H1 (cell line): ENCODE measurements at regions not wholly inside any gene's neighbourhood (a gene's known extent, or its start where the extent isn't known, plus 50 kb on each side); places are given as distances from the start of the nearest gene placed in this dataset.

Experiments used
- CTCF ChIA-PET: fragments of 300-600 bp; sonication (Branson Sonifier 250); formaldehyde crosslinking; loops from one replicate; lab custom pipeline; 2021; ENCODE audit not compliant: partially characterized antibody; lab: Charles Lee
- POLR2A ChIA-PET: fragments of 300-600 bp; sonication (Branson Sonifier 250); formaldehyde crosslinking; loops from one replicate; lab custom pipeline; 2021; ENCODE audit warnings: inconsistent platforms; ENCODE audit not compliant: partially characterized antibody; lab: Charles Lee
- DNase-seq, 2 experiments: peaks; one replicate each; pipeline versions ENCODE4 v3.0.0 to v3.0.0-alpha.2; 2010 to 2022; ENCODE audit warnings: low spot score in 2 of 2, low read depth in 1 of 2, mixed read lengths in 1 of 2
- FAIRE-seq: peaks from 2 replicates; lab custom pipeline; 2011; peaks lifted over from hg19 to GRCh38; lab: Jason Lieb, UNC
- H2AFZ ChIP-seq: 2 replicates; pipeline ENCODE4 v1.8.1; 2012; ENCODE audit warnings: low read length, inconsistent platforms
- H2AK5ac ChIP-seq: 2 replicates; pipeline ENCODE4 v1.6.1; 2013; ENCODE audit warnings: low read depth, low read length
- H2BK120ac ChIP-seq: replicated peaks from 2 replicates; pipeline ENCODE3; 2013; ENCODE audit warnings: low read depth, low read length, inconsistent platforms
- H2BK12ac ChIP-seq: 2 replicates; pipeline ENCODE4 v1.6.1; 2013; ENCODE audit warnings: low read depth, low read length
- H2BK15ac ChIP-seq: 2 replicates; pipeline ENCODE4 v1.6.1; 2013; ENCODE audit warnings: low read length
- H2BK20ac ChIP-seq: 2 replicates; pipeline ENCODE4 v1.6.1; 2013; ENCODE audit warnings: low read length
- H2BK5ac ChIP-seq: 2 replicates; pipeline ENCODE4 v1.6.1; 2013; ENCODE audit warnings: low read depth, low read length
- H3K14ac ChIP-seq: 2 replicates; pipeline ENCODE4 v1.6.1; 2013; ENCODE audit warnings: inconsistent platforms; ENCODE audit not compliant: insufficient read length
- H3K18ac ChIP-seq: 2 replicates; pipeline ENCODE4 v1.6.1; 2013; ENCODE audit warnings: low read length; ENCODE audit errors: extremely low read depth
- H3K23ac ChIP-seq: 2 replicates; pipeline ENCODE4 v1.6.1; 2013; ENCODE audit warnings: inconsistent platforms; ENCODE audit not compliant: insufficient read length
- H3K23me2 ChIP-seq: 2 replicates; pipeline ENCODE4 v1.6.1; 2013; ENCODE audit warnings: low read depth, low read length
- H3K27ac ChIP-seq: 2 replicates; pipeline ENCODE4 v1.6.1; 2011; ENCODE audit warnings: low read depth, low read length, inconsistent platforms
- H3K27me3 ChIP-seq, 4 experiments: replicated peaks in 1 of 4; 1 replicate in 1 of 4; 2 replicates in 3 of 4; pipeline versions ENCODE4 v1.6.1 to v1.8.1; 2011 to 2013; ENCODE audit warnings: low read length in 3 of 4, mild to moderate bottlenecking in 3 of 4, inconsistent platforms in 2 of 4, mixed read lengths in 2 of 4, moderate library complexity in 1 of 4; ENCODE audit not compliant: control insufficient read depth in 3 of 4, insufficient read depth in 3 of 4; ENCODE audit errors: extremely low read depth in 1 of 4
- H3K36me3 ChIP-seq, 4 experiments: 2 replicates each; pipeline versions ENCODE4 v1.6.1 to v1.8.1; 2011 to 2013; ENCODE audit warnings: mild to moderate bottlenecking in 4 of 4, low read length in 3 of 4, moderate library complexity in 2 of 4, control low read depth in 1 of 4, inconsistent platforms in 1 of 4; ENCODE audit not compliant: insufficient read depth in 4 of 4, control insufficient read depth in 2 of 4
- H3K4ac ChIP-seq: replicated peaks from 2 replicates; pipeline ENCODE3; 2013; ENCODE audit warnings: low read length, low read depth, mixed read lengths, inconsistent platforms; ENCODE audit not compliant: insufficient read length
- H3K4me1 ChIP-seq, 4 experiments: replicated peaks in 1 of 4; 1 replicate in 1 of 4; 2 replicates in 3 of 4; pipeline versions ENCODE4 v1.6.1 to v1.8.1; 2011 to 2013; ENCODE audit warnings: low read length in 3 of 4, inconsistent platforms in 2 of 4, mixed read lengths in 1 of 4; ENCODE audit not compliant: insufficient read depth in 4 of 4, control insufficient read depth in 3 of 4
- H3K4me2 ChIP-seq, 2 experiments: 2 replicates each; pipeline versions ENCODE4 v1.6.1 to v1.8.1; 2011 to 2013; ENCODE audit warnings: low read depth in 2 of 2, low read length in 2 of 2, control low read depth in 1 of 2, inconsistent platforms in 1 of 2, mild to moderate bottlenecking in 1 of 2; ENCODE audit not compliant: insufficient read depth in 1 of 2
- H3K4me3 ChIP-seq, 4 experiments: fragments of 200-600, 300-600 bp in 1 of 4; sonication (generic), shearing (Covaris generic), sonication (Bioruptor Twin) in 1 of 4; 2 replicates each; pipeline versions ENCODE4 v1.5.1 to v1.8.1; 2011 to 2016; ENCODE audit warnings: low read length in 4 of 4, low read depth in 3 of 4, control low read depth in 2 of 4, inconsistent platforms in 2 of 4, mild to moderate bottlenecking in 2 of 4, mixed read lengths in 1 of 4, moderate library complexity in 1 of 4; ENCODE audit not compliant: insufficient read depth in 2 of 4; ENCODE audit errors: extremely low read depth in 1 of 4
- H3K56ac ChIP-seq: replicated peaks from 2 replicates; pipeline ENCODE3; 2013; ENCODE audit warnings: low read depth, mild to moderate bottlenecking, mixed read lengths, low read length, inconsistent platforms; ENCODE audit not compliant: insufficient read length
- H3K79me1 ChIP-seq: 2 replicates; pipeline ENCODE4 v1.6.1; 2013; ENCODE audit warnings: low read depth, low read length, control low read depth
- H3K79me2 ChIP-seq, 2 experiments: 2 replicates each; pipeline versions ENCODE4 v1.6.1 to v1.8.1; 2012 to 2013; ENCODE audit warnings: low read length in 2 of 2, mild to moderate bottlenecking in 2 of 2, inconsistent platforms in 1 of 2; ENCODE audit not compliant: insufficient read depth in 2 of 2, control insufficient read depth in 1 of 2
- H3K9ac ChIP-seq, 4 experiments: replicated peaks in 1 of 4; 1 replicate in 1 of 4; 2 replicates in 3 of 4; pipeline versions ENCODE4 v1.6.1 to v1.8.1; 2011 to 2013; ENCODE audit warnings: low read depth in 3 of 4, low read length in 3 of 4, control low read depth in 2 of 4, mild to moderate bottlenecking in 2 of 4, moderate library complexity in 2 of 4, inconsistent platforms in 1 of 4; ENCODE audit errors: extremely low read depth in 1 of 4
- H3K9me3 ChIP-seq, 2 experiments: 2 replicates each; pipeline versions ENCODE4 v1.6.1 to v1.8.1; 2012 to 2013; ENCODE audit warnings: mild to moderate bottlenecking in 2 of 2, moderate library complexity in 2 of 2, control low read depth in 1 of 2, inconsistent platforms in 1 of 2, low read depth in 1 of 2, low read length in 1 of 2, mixed read lengths in 1 of 2; ENCODE audit not compliant: insufficient read depth in 2 of 2
- H4K20me1 ChIP-seq, 2 experiments: replicated peaks in 1 of 2; 2 replicates each; pipeline versions ENCODE3 to v1.8.1; 2011 to 2013; ENCODE audit warnings: inconsistent platforms in 2 of 2, low read length in 2 of 2, mild to moderate bottlenecking in 1 of 2; ENCODE audit not compliant: insufficient read depth in 2 of 2, control insufficient read depth in 1 of 2
- H4K5ac ChIP-seq: 2 replicates; pipeline ENCODE4 v1.6.1; 2013; ENCODE audit warnings: low read length, low read depth, mixed read lengths, inconsistent platforms; ENCODE audit not compliant: insufficient read length
- H4K8ac ChIP-seq: 2 replicates; pipeline ENCODE4 v1.8.0; 2013; ENCODE audit warnings: mild to moderate bottlenecking, moderate library complexity, low read length, inconsistent platforms; ENCODE audit not compliant: insufficient read depth; ENCODE audit errors: extremely low read depth
- H4K91ac ChIP-seq: replicated peaks from 2 replicates; pipeline ENCODE3; 2013; ENCODE audit warnings: low read length, mixed read lengths, inconsistent platforms; ENCODE audit not compliant: insufficient read length
- ASH2L ChIP-seq: fragments of 200-600, 300-600 bp; sonication (generic); IDR thresholded peaks from one replicate; pipeline ENCODE4 v1.7.1; 2017; ENCODE audit warnings: low read length
- BACH1 ChIP-seq: IDR thresholded peaks from 2 replicates; pipeline ENCODE4 v1.6.1; 2012; ENCODE audit warnings: low read length, improper control_type of control experiment
- CTBP2 ChIP-seq: IDR thresholded peaks from 2 replicates; pipeline ENCODE4 v1.7.0; 2011; ENCODE audit warnings: borderline replicate concordance, mild to moderate bottlenecking, moderate library complexity, mixed read lengths, low read length; ENCODE audit not compliant: insufficient read depth, insufficient read length
- EGR1 ChIP-seq: IDR thresholded peaks from 2 replicates; pipeline ENCODE4 v1.6.1; 2011; ENCODE audit warnings: low read depth, low read length, borderline replicate concordance
- GTF2F1 ChIP-seq: IDR thresholded peaks from 2 replicates; pipeline ENCODE4 v1.6.1; 2012; ENCODE audit warnings: low read depth, low read length, improper control_type of control experiment, borderline replicate concordance
- HDAC6 ChIP-seq: IDR thresholded peaks from one replicate; pipeline ENCODE4 v1.7.1; 2012; ENCODE audit warnings: low read depth, mild to moderate bottlenecking, inconsistent platforms, low read length, moderate library complexity
- JUN ChIP-seq: IDR thresholded peaks from 2 replicates; pipeline ENCODE4 v1.6.1; 2011; ENCODE audit warnings: low read depth, mild to moderate bottlenecking, improper control_type of control experiment, low read length
- KDM1A ChIP-seq: fragments of 200-600, 300-600 bp; sonication (generic); IDR thresholded peaks from 2 replicates; pipeline ENCODE4 v1.7.1; 2016; ENCODE audit warnings: mild to moderate bottlenecking, low read length, borderline replicate concordance
- POLR2AphosphoS5 ChIP-seq: IDR thresholded peaks from 2 replicates; pipeline ENCODE4 v1.6.1; 2011; ENCODE audit warnings: low read depth, low read length
- POU5F1 ChIP-seq: IDR thresholded peaks from 2 replicates; pipeline ENCODE4 v1.6.1; 2011; ENCODE audit warnings: low read depth, mild to moderate bottlenecking, low read length, moderate library complexity
- RFX5 ChIP-seq: IDR thresholded peaks from 2 replicates; pipeline ENCODE4 v1.6.1; 2011; ENCODE audit warnings: low read depth, low read length, improper control_type of control experiment, borderline replicate concordance
- SP1 ChIP-seq: IDR thresholded peaks from 2 replicates; pipeline ENCODE4 v1.6.1; 2011; ENCODE audit warnings: low read depth, low read length
- SP4 ChIP-seq: IDR thresholded peaks from 2 replicates; pipeline ENCODE4 v1.6.1; 2012; ENCODE audit warnings: low read length, inconsistent platforms
- TBP ChIP-seq: IDR thresholded peaks from 2 replicates; pipeline ENCODE4 v1.6.1; 2011; ENCODE audit warnings: low read depth, low read length, improper control_type of control experiment
- TEAD4 ChIP-seq: IDR thresholded peaks from 2 replicates; pipeline ENCODE4 v1.6.1; 2012; ENCODE audit warnings: low read depth, low read length, inconsistent platforms, mixed read lengths
- WGBS, 2 experiments: shearing (Covaris generic) in 1 of 2; methylation state at CpG; one replicate each; pipeline versions ENCODE4 v1.1.6 to v1.1.7; 2013 to 2015; ENCODE audit warnings: low lambda C conversion rate in 2 of 2, mixed read lengths in 2 of 2, inconsistent platforms in 1 of 2, low coverage in 1 of 2, missing lambda C conversion rate in 1 of 2; ENCODE audit not compliant: insufficient replicate concordance in 2 of 2, insufficient coverage in 1 of 2, insufficient read length in 1 of 2; ENCODE audit errors: extremely low coverage in 1 of 2, missing lambda C conversion rate in 1 of 2; 5-methylcytosine and 5-hydroxymethylcytosine counted together

DNA sequence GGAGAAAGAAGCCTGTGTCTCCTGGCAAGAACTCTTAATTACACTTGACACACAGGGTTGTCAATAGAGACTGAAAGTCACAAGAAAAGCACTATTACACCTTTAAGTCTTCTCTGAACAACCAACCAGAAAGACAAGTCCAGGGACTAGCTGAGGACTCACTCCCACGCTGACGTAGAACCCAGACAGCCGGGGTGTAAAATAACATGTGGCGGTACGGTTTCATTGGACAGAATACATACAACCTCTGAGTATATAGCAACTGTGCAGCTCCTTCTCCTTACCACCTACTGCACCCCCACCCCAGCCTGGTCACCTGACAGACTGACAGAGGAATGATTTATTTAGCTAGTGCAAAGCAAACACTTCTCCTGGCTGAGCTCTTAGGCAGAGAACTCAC is 103.4 kb upstream of the RASEF start:
- Histone ChIP-seq H3K36me3 (no peaks in the 10 kb centered on the region), H2BK5ac (no peak overlapping the region), H2BK20ac (no peak overlapping the region), H3K23ac (no peak overlapping the region), H3K4me3 (no peak overlapping the region), H3K4ac (no peak overlapping the region), H3K56ac (no peak overlapping the region), H3K4me2 (no peak overlapping the region), H4K8ac (no peak overlapping the region), H3K79me1 (no peaks in the 10 kb centered on the region), H2AFZ (no peak overlapping the region; the same call in 1 of the 2 replicates), H2BK120ac (no peak overlapping the region), H3K27ac (no peak overlapping the region), H2BK12ac (no peak overlapping the region), H3K27me3 (no peaks in the 10 kb centered on the region), H3K9ac (no peak overlapping the region), H4K5ac (no peak overlapping the region), H4K91ac (no peak overlapping the region), H3K23me2 (no peaks in the 10 kb centered on the region), H2BK15ac (no peak overlapping the region), H4K20me1 (no peaks in the 10 kb centered on the region), H3K18ac (no peak overlapping the region), H3K9me3 (0 out of 4 replicates have a peak, but pooled peaks cover 0 to 4% of the 10 kb centered on the region in 2 experiments), H2AK5ac (no peak overlapping the region), H3K4me1 (no peaks in the 10 kb centered on the region), H3K79me2 (no peaks in the 10 kb centered on the region), H3K14ac (no peak overlapping the region)
- CTCF ChIA-PET: interaction anchor here (0.6 to 0.9 kb wide), 2 partner anchors 9 to 16 kb away, joined by 3 read pairs; no protein-coding TSS in a partner anchor
- TF ChIP-seq TEAD4 (no peak), KDM1A (no peak), POU5F1 (no peak), SP4 (no peak), EGR1 (no peak), HDAC6 (no peak), TBP (no peak), CTBP2 (no peak), POLR2AphosphoS5 (no peak), JUN (no peak), BACH1 (no peak), RFX5 (no peak), SP1 (no peak), GTF2F1 (no peak), ASH2L (no peak)
- 88% methylated on average over 5 of the region's 5 CpGs; no CpG with 5 or more reads in 1 of the 2 experiments for WGBS, 2 experiments
- DNase-seq (no peak), FAIRE-seq (no peak)
- POLR2A ChIA-PET: no interaction called here
